ENCODE measurements at regions not wholly inside any gene's neighbourhood (a gene's known extent, or its start where the extent isn't known, plus 50 kb on each side); places are given as distances from the start of the nearest gene placed in this dataset.

DNA sequence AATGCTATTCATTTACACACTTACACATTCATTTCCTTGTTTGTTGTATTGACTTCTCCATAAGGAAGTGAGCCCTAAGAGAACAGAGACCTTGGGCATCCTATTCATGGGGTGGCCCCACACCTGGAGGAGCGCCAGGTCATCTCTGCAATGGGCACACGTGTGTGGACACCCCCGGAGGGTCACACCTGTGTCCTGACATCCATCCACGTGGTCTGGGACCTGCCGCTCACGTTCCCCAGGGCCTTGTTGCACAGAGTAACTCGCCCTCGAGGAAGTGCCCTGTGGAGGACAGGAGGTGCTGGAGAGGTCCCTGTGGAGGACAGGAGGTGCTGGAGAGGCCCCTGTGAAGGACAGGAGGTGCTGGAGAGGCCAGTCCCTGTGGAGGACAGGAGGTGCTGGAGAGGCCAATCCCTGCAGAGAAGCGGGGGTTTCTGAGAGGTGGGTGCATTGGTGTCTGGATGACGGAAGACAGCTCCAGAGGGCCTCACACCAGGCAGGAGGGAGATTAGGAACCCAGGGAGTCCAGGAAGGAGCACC is 73.2 kb upstream of the GPC1 start:
- no peak for DNase-seq (ENCODE audit: low read depth, low spot score)
- H3K4me3 ChIP-seq (ENCODE audit: low read depth, low read length), result no peak overlapping the region
- in situ Hi-C loops (cut with HindIII; ENCODE audit: low sequenced_read_pairs), result no loop called here
- no peak for TF ChIP-seq CTCF (IDR thresholded peaks at IDR 0.05; ENCODE audit: low read depth, low read length)

DNA sequence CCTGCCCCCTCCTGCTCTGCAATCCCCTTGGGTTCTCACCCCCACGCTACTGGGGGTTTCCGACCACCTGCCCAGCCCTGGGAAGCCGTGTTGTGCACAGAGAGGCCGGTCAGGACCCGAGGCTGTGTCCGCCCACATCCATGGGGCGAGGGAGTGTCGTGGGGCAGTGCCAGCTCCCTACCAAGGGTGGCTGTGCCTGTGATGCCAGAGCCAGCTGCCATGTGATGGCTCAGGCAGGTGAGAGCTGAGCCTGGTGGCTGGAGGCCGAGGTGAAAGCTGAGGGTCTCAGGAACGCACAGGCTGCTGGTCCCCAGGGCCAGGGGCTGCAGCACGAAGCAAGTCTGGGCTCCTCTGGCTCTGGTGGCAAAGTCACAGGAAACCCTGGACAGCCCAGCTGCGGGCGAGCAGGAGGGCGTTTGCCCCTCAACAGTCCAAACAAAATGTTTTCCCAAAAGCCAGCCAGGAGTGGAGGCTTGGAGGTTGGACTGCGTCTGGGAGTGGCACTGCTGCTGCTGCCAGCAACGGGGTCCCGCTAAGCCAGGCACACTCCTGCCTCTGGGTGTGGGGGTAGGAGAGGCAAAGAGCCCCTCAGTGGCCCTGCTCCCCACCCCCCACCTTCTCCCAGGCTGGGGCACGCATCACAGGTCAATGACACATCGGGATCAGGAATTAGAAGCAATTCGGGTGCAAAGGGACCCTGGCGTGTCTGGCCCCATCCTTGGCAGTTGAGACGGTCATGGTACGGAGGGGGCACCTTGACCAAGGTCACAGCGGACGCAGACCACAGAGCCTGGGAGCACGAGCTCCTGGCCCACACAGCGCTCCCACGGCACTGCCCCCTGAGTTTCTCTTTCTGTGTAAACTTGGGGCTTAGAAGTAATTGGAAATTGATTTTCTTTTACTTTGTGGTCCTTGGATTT is 72.4 kb upstream of the GPC1 start:
- no peak for TF ChIP-seq CTCF (IDR thresholded peaks at IDR 0.05; ENCODE audit: low read depth, low read length)
- in situ Hi-C loops (cut with HindIII; ENCODE audit: low sequenced_read_pairs), result no loop called here
- DNase-seq (ENCODE audit: low read depth, low spot score), result no peak
- no peak overlapping the region for H3K4me3 ChIP-seq (ENCODE audit: low read depth, low read length)

- no peak overlapping the region for H3K4me3 ChIP-seq (ENCODE audit: low read depth, low read length)
- TF ChIP-seq CTCF (IDR thresholded peaks at IDR 0.05; ENCODE audit: low read depth, low read length), result no peak
- in situ Hi-C loops (cut with HindIII; ENCODE audit: low sequenced_read_pairs), result no loop called here
- no peak for DNase-seq (ENCODE audit: low read depth, low spot score)
Measured at GRCh38 chr2:240363746-240364581, 71.5 kb upstream of the GPC1 start.

DNA sequence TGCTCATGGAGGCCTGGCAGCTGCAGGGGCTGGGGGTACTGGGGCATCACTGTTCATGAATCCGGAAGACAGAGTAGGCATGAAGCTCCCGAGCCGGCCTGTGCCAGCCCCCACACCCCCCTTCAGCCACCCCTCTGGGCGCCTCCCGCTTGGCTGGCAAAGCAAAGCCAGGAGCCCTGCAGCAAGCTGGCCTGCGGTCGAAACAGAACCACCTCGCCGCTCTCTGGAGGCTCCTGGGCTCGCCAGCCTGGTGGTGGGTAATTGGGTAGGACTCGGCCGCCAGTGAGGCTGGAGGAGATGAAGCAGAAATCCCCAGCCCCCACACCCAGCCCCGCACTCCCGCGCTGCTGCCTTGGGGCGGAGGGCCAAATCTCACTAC is 70.9 kb upstream of the GPC1 start:
- no peak for DNase-seq (ENCODE audit: low read depth, low spot score)
- H3K4me3 ChIP-seq (ENCODE audit: low read depth, low read length), result no peak overlapping the region
- in situ Hi-C loops (cut with HindIII; ENCODE audit: low sequenced_read_pairs), result no loop called here
- no peak for TF ChIP-seq CTCF (IDR thresholded peaks at IDR 0.05; ENCODE audit: low read depth, low read length)

DNA sequence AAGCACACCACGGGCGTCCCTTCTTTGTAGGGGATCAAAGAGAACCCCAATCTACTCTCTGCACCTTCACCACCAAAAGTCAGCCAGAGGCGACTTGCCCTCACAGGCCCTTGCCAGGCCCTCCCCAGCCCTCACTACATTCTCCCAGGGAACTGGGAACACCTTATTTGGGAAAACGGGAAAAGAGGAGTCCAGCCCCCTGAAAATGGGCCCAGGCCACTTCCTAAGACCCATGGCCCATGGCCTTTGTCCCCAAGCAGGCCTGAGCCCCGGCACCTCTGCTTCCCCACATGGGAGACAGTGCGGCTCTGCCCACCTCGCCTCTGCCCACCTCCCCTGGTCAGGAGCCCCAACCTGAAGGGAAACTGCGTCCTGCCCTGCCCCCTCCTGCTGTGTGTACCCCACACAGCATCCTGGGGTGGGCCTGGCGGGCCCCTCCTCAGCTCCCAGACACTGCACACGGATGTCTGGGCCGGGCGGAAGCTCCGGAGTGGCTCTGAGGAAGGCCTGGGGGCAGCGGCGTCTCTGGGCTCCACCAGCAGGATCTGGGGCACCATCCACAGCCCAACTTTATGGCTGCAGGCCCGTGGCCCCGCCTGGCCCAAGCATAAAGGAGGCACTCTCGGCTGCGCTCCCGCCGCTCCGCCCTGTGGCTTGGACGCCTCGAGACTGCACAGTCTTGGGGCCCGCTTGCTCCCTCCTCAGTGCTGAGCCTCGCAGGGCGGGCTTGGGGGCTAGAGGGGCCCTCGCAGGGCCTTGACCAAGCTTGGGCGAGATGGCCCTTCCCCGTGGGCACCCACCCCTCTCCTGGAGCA is 70.3 kb upstream of the GPC1 start:
- no peak for TF ChIP-seq CTCF (IDR thresholded peaks at IDR 0.05; ENCODE audit: low read depth, low read length)
- no peak for DNase-seq (ENCODE audit: low read depth, low spot score)
- in situ Hi-C loops (cut with HindIII; ENCODE audit: low sequenced_read_pairs), result no loop called here
- no peak overlapping the region for H3K4me3 ChIP-seq (ENCODE audit: low read depth, low read length)

DNA sequence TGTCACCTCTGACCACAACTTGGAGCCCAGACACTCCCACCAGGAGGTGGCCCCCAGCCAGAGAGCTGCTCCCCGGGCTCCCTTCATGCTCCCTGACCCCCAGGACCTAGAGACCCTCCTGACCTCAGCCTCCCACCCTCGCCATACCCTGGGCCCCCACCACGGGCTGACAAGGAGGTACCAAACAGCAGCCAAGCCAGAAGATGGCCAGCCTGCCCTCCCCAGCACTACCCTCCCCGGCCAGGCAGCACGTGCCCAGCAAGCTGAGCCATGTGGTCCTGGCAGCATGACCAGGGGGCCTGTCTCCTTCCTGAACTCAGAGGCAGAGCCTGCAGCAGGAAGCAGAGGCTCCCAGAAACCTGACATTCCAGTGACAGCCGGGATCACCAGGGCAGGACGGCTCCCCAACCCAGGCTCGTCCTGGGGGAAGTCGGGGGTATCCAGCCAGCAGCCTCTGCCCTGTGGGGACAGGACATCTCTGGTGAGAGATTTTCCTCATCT is 69.4 kb upstream of the GPC1 start:
- no peak for DNase-seq (ENCODE audit: low read depth, low spot score)
- no peak for TF ChIP-seq CTCF (IDR thresholded peaks at IDR 0.05; ENCODE audit: low read depth, low read length)
- H3K4me3 ChIP-seq (ENCODE audit: low read depth, low read length), result no peak overlapping the region
- in situ Hi-C loops (cut with HindIII; ENCODE audit: low sequenced_read_pairs), result no loop called here

Measured in astrocyte of the spinal cord (primary cell).